H1 (cell line): ENCODE measurements at regions not wholly inside any gene's neighbourhood (a gene's known extent, or its start where the extent isn't known, plus 50 kb on each side); places are given as distances from the start of the nearest gene placed in this dataset.

ENCODE experiments used
- CTCF ChIA-PET: fragments of 300-600 bp; sonication (Branson Sonifier 250); formaldehyde crosslinking; loops from one replicate; lab custom pipeline; 2021; ENCODE audit not compliant: partially characterized antibody; lab: Charles Lee
- POLR2A ChIA-PET: fragments of 300-600 bp; sonication (Branson Sonifier 250); formaldehyde crosslinking; loops from one replicate; lab custom pipeline; 2021; ENCODE audit warnings: inconsistent platforms; ENCODE audit not compliant: partially characterized antibody; lab: Charles Lee
- DNase-seq, 2 experiments: peaks; one replicate each; pipeline versions ENCODE4 v3.0.0 to v3.0.0-alpha.2; 2010 to 2022; ENCODE audit warnings: low spot score in 2 of 2, low read depth in 1 of 2, mixed read lengths in 1 of 2
- FAIRE-seq: peaks from 2 replicates; lab custom pipeline; 2011; peaks lifted over from hg19 to GRCh38; lab: Jason Lieb, UNC
- H2AFZ ChIP-seq: 2 replicates; pipeline ENCODE4 v1.8.1; 2012; ENCODE audit warnings: low read length, inconsistent platforms
- H2AK5ac ChIP-seq: 2 replicates; pipeline ENCODE4 v1.6.1; 2013; ENCODE audit warnings: low read depth, low read length
- H2BK120ac ChIP-seq: replicated peaks from 2 replicates; pipeline ENCODE3; 2013; ENCODE audit warnings: low read depth, low read length, inconsistent platforms
- H2BK12ac ChIP-seq: 2 replicates; pipeline ENCODE4 v1.6.1; 2013; ENCODE audit warnings: low read depth, low read length
- H2BK15ac ChIP-seq: 2 replicates; pipeline ENCODE4 v1.6.1; 2013; ENCODE audit warnings: low read length
- H2BK20ac ChIP-seq: 2 replicates; pipeline ENCODE4 v1.6.1; 2013; ENCODE audit warnings: low read length
- H2BK5ac ChIP-seq: 2 replicates; pipeline ENCODE4 v1.6.1; 2013; ENCODE audit warnings: low read depth, low read length
- H3K14ac ChIP-seq: 2 replicates; pipeline ENCODE4 v1.6.1; 2013; ENCODE audit warnings: inconsistent platforms; ENCODE audit not compliant: insufficient read length
- H3K18ac ChIP-seq: 2 replicates; pipeline ENCODE4 v1.6.1; 2013; ENCODE audit warnings: low read length; ENCODE audit errors: extremely low read depth
- H3K23ac ChIP-seq: 2 replicates; pipeline ENCODE4 v1.6.1; 2013; ENCODE audit warnings: inconsistent platforms; ENCODE audit not compliant: insufficient read length
- H3K23me2 ChIP-seq: 2 replicates; pipeline ENCODE4 v1.6.1; 2013; ENCODE audit warnings: low read depth, low read length
- H3K27ac ChIP-seq: 2 replicates; pipeline ENCODE4 v1.6.1; 2011; ENCODE audit warnings: low read depth, low read length, inconsistent platforms
- H3K27me3 ChIP-seq, 4 experiments: replicated peaks in 1 of 4; 1 replicate in 1 of 4; 2 replicates in 3 of 4; pipeline versions ENCODE4 v1.6.1 to v1.8.1; 2011 to 2013; ENCODE audit warnings: low read length in 3 of 4, mild to moderate bottlenecking in 3 of 4, inconsistent platforms in 2 of 4, mixed read lengths in 2 of 4, moderate library complexity in 1 of 4; ENCODE audit not compliant: control insufficient read depth in 3 of 4, insufficient read depth in 3 of 4; ENCODE audit errors: extremely low read depth in 1 of 4
- H3K36me3 ChIP-seq, 4 experiments: 2 replicates each; pipeline versions ENCODE4 v1.6.1 to v1.8.1; 2011 to 2013; ENCODE audit warnings: mild to moderate bottlenecking in 4 of 4, low read length in 3 of 4, moderate library complexity in 2 of 4, control low read depth in 1 of 4, inconsistent platforms in 1 of 4; ENCODE audit not compliant: insufficient read depth in 4 of 4, control insufficient read depth in 2 of 4
- H3K4ac ChIP-seq: replicated peaks from 2 replicates; pipeline ENCODE3; 2013; ENCODE audit warnings: low read length, low read depth, mixed read lengths, inconsistent platforms; ENCODE audit not compliant: insufficient read length
- H3K4me1 ChIP-seq, 4 experiments: replicated peaks in 1 of 4; 1 replicate in 1 of 4; 2 replicates in 3 of 4; pipeline versions ENCODE4 v1.6.1 to v1.8.1; 2011 to 2013; ENCODE audit warnings: low read length in 3 of 4, inconsistent platforms in 2 of 4, mixed read lengths in 1 of 4; ENCODE audit not compliant: insufficient read depth in 4 of 4, control insufficient read depth in 3 of 4
- H3K4me2 ChIP-seq, 2 experiments: 2 replicates each; pipeline versions ENCODE4 v1.6.1 to v1.8.1; 2011 to 2013; ENCODE audit warnings: low read depth in 2 of 2, low read length in 2 of 2, control low read depth in 1 of 2, inconsistent platforms in 1 of 2, mild to moderate bottlenecking in 1 of 2; ENCODE audit not compliant: insufficient read depth in 1 of 2
- H3K4me3 ChIP-seq, 4 experiments: fragments of 200-600, 300-600 bp in 1 of 4; sonication (generic), shearing (Covaris generic), sonication (Bioruptor Twin) in 1 of 4; 2 replicates each; pipeline versions ENCODE4 v1.5.1 to v1.8.1; 2011 to 2016; ENCODE audit warnings: low read length in 4 of 4, low read depth in 3 of 4, control low read depth in 2 of 4, inconsistent platforms in 2 of 4, mild to moderate bottlenecking in 2 of 4, mixed read lengths in 1 of 4, moderate library complexity in 1 of 4; ENCODE audit not compliant: insufficient read depth in 2 of 4; ENCODE audit errors: extremely low read depth in 1 of 4
- H3K56ac ChIP-seq: replicated peaks from 2 replicates; pipeline ENCODE3; 2013; ENCODE audit warnings: low read depth, mild to moderate bottlenecking, mixed read lengths, low read length, inconsistent platforms; ENCODE audit not compliant: insufficient read length
- H3K79me1 ChIP-seq: 2 replicates; pipeline ENCODE4 v1.6.1; 2013; ENCODE audit warnings: low read depth, low read length, control low read depth
- H3K79me2 ChIP-seq, 2 experiments: 2 replicates each; pipeline versions ENCODE4 v1.6.1 to v1.8.1; 2012 to 2013; ENCODE audit warnings: low read length in 2 of 2, mild to moderate bottlenecking in 2 of 2, inconsistent platforms in 1 of 2; ENCODE audit not compliant: insufficient read depth in 2 of 2, control insufficient read depth in 1 of 2
- H3K9ac ChIP-seq, 4 experiments: replicated peaks in 1 of 4; 1 replicate in 1 of 4; 2 replicates in 3 of 4; pipeline versions ENCODE4 v1.6.1 to v1.8.1; 2011 to 2013; ENCODE audit warnings: low read depth in 3 of 4, low read length in 3 of 4, control low read depth in 2 of 4, mild to moderate bottlenecking in 2 of 4, moderate library complexity in 2 of 4, inconsistent platforms in 1 of 4; ENCODE audit errors: extremely low read depth in 1 of 4
- H3K9me3 ChIP-seq, 2 experiments: 2 replicates each; pipeline versions ENCODE4 v1.6.1 to v1.8.1; 2012 to 2013; ENCODE audit warnings: mild to moderate bottlenecking in 2 of 2, moderate library complexity in 2 of 2, control low read depth in 1 of 2, inconsistent platforms in 1 of 2, low read depth in 1 of 2, low read length in 1 of 2, mixed read lengths in 1 of 2; ENCODE audit not compliant: insufficient read depth in 2 of 2
- H4K20me1 ChIP-seq, 2 experiments: replicated peaks in 1 of 2; 2 replicates each; pipeline versions ENCODE3 to v1.8.1; 2011 to 2013; ENCODE audit warnings: inconsistent platforms in 2 of 2, low read length in 2 of 2, mild to moderate bottlenecking in 1 of 2; ENCODE audit not compliant: insufficient read depth in 2 of 2, control insufficient read depth in 1 of 2
- H4K5ac ChIP-seq: 2 replicates; pipeline ENCODE4 v1.6.1; 2013; ENCODE audit warnings: low read length, low read depth, mixed read lengths, inconsistent platforms; ENCODE audit not compliant: insufficient read length
- H4K8ac ChIP-seq: 2 replicates; pipeline ENCODE4 v1.8.0; 2013; ENCODE audit warnings: mild to moderate bottlenecking, moderate library complexity, low read length, inconsistent platforms; ENCODE audit not compliant: insufficient read depth; ENCODE audit errors: extremely low read depth
- H4K91ac ChIP-seq: replicated peaks from 2 replicates; pipeline ENCODE3; 2013; ENCODE audit warnings: low read length, mixed read lengths, inconsistent platforms; ENCODE audit not compliant: insufficient read length
- RAD21 ChIP-seq, 2 experiments: IDR thresholded peaks in 1 of 2; conservative IDR thresholded peaks in 1 of 2; 2 replicates each; pipeline ENCODE4 v1.6.1; 2011; ENCODE audit warnings: low read depth in 2 of 2, low read length in 2 of 2, improper control_type of control experiment in 1 of 2, inconsistent platforms in 1 of 2, mild to moderate bottlenecking in 1 of 2, moderate library complexity in 1 of 2
- SIX5 ChIP-seq: IDR thresholded peaks from 2 replicates; pipeline ENCODE4 v1.6.1; 2011; ENCODE audit warnings: mild to moderate bottlenecking, low read depth, low read length
- WGBS, 2 experiments: shearing (Covaris generic) in 1 of 2; methylation state at CpG; one replicate each; pipeline versions ENCODE4 v1.1.6 to v1.1.7; 2013 to 2015; ENCODE audit warnings: low lambda C conversion rate in 2 of 2, mixed read lengths in 2 of 2, inconsistent platforms in 1 of 2, low coverage in 1 of 2, missing lambda C conversion rate in 1 of 2; ENCODE audit not compliant: insufficient replicate concordance in 2 of 2, insufficient coverage in 1 of 2, insufficient read length in 1 of 2; ENCODE audit errors: extremely low coverage in 1 of 2, missing lambda C conversion rate in 1 of 2; 5-methylcytosine and 5-hydroxymethylcytosine counted together
- TF ChIP-seq, protein P1 (sequence below): IDR thresholded peaks from 2 replicates; pipeline ENCODE4 v1.6.1; 2012; ENCODE audit warnings: low read length, inconsistent platforms
- TF ChIP-seq, protein P2 (sequence below), 3 experiments: IDR thresholded peaks; 1 replicate in 2 of 3; 2 replicates in 1 of 3; pipeline versions ENCODE4 v1.5.1 to v1.6.1; 2011; ENCODE audit warnings: low read length in 3 of 3, mild to moderate bottlenecking in 3 of 3, inconsistent platforms in 2 of 3, low read depth in 1 of 3, moderate library complexity in 1 of 3; ENCODE audit not compliant: insufficient read depth in 1 of 3; ENCODE audit errors: control extremely low read depth in 1 of 3

DNA sequence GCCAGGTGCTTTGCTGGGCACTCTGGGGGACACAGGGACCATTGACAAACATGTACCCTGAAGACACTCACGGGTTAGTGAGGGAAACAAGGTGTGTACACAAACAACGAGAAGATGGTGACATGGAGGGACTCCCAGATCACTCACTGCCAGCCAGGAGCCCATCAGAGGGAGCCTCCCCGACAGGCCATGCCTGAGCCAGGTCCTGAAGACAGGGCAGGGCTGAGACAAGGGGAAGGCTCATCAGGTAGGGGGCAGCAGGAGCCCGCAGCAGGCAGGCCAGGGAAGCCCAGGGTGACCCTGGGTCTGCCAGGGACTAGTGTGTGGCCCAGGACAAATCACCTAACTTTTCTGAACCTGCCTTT, 127.9 kb downstream of the BUD13 start:
- no peaks in the 10 kb centered on the region for H4K20me1 ChIP-seq
- no peaks in the 10 kb centered on the region for H3K79me1 ChIP-seq
- no peak overlapping the region for H4K8ac ChIP-seq
- H3K14ac ChIP-seq: no peak overlapping the region
- no peak overlapping the region for H2BK12ac ChIP-seq
- H4K5ac ChIP-seq: no peak overlapping the region
- no peaks in the 10 kb centered on the region for H3K36me3 ChIP-seq
- WGBS, 2 experiments: 84% methylated on average over 4 of the region's 4 CpGs; no CpG with 5 or more reads in 1 of the 2 experiments
- no peak overlapping the region for H3K4ac ChIP-seq
- H2BK120ac ChIP-seq: no peak overlapping the region
- FAIRE-seq: no peak
- H3K27ac ChIP-seq: no peak overlapping the region
- no peak overlapping the region for H3K4me3 ChIP-seq
- H3K9ac ChIP-seq: no peak overlapping the region
- H3K4me2 ChIP-seq: no peak overlapping the region
- no peaks in the 10 kb centered on the region; the same call in 1 of the 2 replicates for H3K23me2 ChIP-seq
- no peak overlapping the region for H2AFZ ChIP-seq
- H3K79me2 ChIP-seq: no peaks in the 10 kb centered on the region
- no peak overlapping the region for H3K23ac ChIP-seq
- H3K18ac ChIP-seq: no peak overlapping the region
- TF ChIP-seq, protein P1, sequence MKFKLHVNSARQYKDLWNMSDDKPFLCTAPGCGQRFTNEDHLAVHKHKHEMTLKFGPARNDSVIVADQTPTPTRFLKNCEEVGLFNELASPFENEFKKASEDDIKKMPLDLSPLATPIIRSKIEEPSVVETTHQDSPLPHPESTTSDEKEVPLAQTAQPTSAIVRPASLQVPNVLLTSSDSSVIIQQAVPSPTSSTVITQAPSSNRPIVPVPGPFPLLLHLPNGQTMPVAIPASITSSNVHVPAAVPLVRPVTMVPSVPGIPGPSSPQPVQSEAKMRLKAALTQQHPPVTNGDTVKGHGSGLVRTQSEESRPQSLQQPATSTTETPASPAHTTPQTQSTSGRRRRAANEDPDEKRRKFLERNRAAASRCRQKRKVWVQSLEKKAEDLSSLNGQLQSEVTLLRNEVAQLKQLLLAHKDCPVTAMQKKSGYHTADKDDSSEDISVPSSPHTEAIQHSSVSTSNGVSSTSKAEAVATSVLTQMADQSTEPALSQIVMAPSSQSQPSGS: no peak
- TF ChIP-seq SIX5 (no peak), RAD21 (IDR thresholded peaks at IDR 0.05 in 1 of 2, conservative IDR thresholded peaks at IDR 0.05 in 1 of 2; ENCODE audit: low read depth in 2 of 2, low read length in 2 of 2) (peak; percentile 75 to 86)
- TF ChIP-seq, protein P2, sequence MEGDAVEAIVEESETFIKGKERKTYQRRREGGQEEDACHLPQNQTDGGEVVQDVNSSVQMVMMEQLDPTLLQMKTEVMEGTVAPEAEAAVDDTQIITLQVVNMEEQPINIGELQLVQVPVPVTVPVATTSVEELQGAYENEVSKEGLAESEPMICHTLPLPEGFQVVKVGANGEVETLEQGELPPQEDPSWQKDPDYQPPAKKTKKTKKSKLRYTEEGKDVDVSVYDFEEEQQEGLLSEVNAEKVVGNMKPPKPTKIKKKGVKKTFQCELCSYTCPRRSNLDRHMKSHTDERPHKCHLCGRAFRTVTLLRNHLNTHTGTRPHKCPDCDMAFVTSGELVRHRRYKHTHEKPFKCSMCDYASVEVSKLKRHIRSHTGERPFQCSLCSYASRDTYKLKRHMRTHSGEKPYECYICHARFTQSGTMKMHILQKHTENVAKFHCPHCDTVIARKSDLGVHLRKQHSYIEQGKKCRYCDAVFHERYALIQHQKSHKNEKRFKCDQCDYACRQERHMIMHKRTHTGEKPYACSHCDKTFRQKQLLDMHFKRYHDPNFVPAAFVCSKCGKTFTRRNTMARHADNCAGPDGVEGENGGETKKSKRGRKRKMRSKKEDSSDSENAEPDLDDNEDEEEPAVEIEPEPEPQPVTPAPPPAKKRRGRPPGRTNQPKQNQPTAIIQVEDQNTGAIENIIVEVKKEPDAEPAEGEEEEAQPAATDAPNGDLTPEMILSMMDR (IDR thresholded peaks at IDR 0.05; ENCODE audit: control extremely low read depth in 1 of 3, insufficient read depth in 1 of 3, low read depth in 1 of 3, low read length in 3 of 3): peak; percentile 64 to 75 (median 68)
- no peak overlapping the region for H4K91ac ChIP-seq
- CTCF ChIA-PET: interaction anchor here (0.8 to 3.5 kb wide), 20 partner anchors 10 to 364 kb away, joined by 3 to 57 read pairs (median 4); no protein-coding TSS in a partner anchor
- no peak overlapping the region for H3K56ac ChIP-seq
- H2BK20ac ChIP-seq: no peak overlapping the region
- no peak overlapping the region for H2BK5ac ChIP-seq
- DNase-seq: peak in 1 of 2 experiments; percentile 23
- H3K27me3 ChIP-seq: 0 out of 7 replicates have a peak, but pooled peaks cover 0 to 3% (median 0%) of the 10 kb centered on the region in 4 experiments
- H2AK5ac ChIP-seq: no peak overlapping the region
- no peaks in the 10 kb centered on the region for H3K9me3 ChIP-seq
- H3K4me1 ChIP-seq: peaks cover 0 to 8% (median 2%) of the 10 kb centered on the region in 4 experiments; a peak in 4 of 7 replicates
- H2BK15ac ChIP-seq: no peak overlapping the region
- POLR2A ChIA-PET: interaction anchor here (1.1 kb wide), 1 partner anchor 8 kb away, joined by 3 read pairs; no protein-coding TSS in a partner anchor
